HepG2 (cell line): ENCODE measurements at regions not wholly inside any gene's neighbourhood (a gene's known extent, or its start where the extent isn't known, plus 50 kb on each side); places are given as distances from the start of the nearest gene placed in this dataset.

Experiments
- CBFB ChIP-seq: sonication (generic); formaldehyde crosslinking; IDR thresholded peaks from 2 replicates; pipeline ENCODE4 v1.4.0; 2020; ENCODE audit warnings: missing genetic modification reagents
- CHD2 ChIP-seq: IDR thresholded peaks from 2 replicates; pipeline ENCODE4 v1.6.1; 2011; ENCODE audit warnings: low read depth, low read length, improper control_type of control experiment
- CREM ChIP-seq, 2 experiments: sonication (generic) in 1 of 2; formaldehyde crosslinking in 1 of 2; IDR thresholded peaks; 2 replicates each; pipeline versions ENCODE4 v1.4.0 to v1.6.1; 2016 to 2020; ENCODE audit warnings: antibody characterized with exemption in 1 of 2, mild to moderate bottlenecking in 1 of 2, missing genetic modification reagents in 1 of 2
- EP300 ChIP-seq, 3 experiments: sonication (generic) in 1 of 3; formaldehyde crosslinking in 1 of 3; IDR thresholded peaks; 2 replicates each; pipeline versions ENCODE4 v1.5.1 to v1.6.1; 2011 to 2020; ENCODE audit warnings: low read depth in 2 of 3, low read length in 2 of 3, borderline replicate concordance in 1 of 3, improper control_type of control experiment in 1 of 3, mild to moderate bottlenecking in 1 of 3, missing genetic modification reagents in 1 of 3, moderate library complexity in 1 of 3
- FOXK2 ChIP-seq: fragments of 450-650 bp; IDR thresholded peaks from 2 replicates; pipeline ENCODE4 v1.6.1; 2016
- SALL2 ChIP-seq: sonication (generic); formaldehyde crosslinking; IDR thresholded peaks from 2 replicates; pipeline ENCODE4 v1.8.1; 2023; ENCODE audit warnings: mild to moderate bottlenecking, missing genetic modification reagents, inconsistent platforms
- SIN3B ChIP-seq: fragments of 150-350 bp; IDR thresholded peaks from 2 replicates; pipeline ENCODE4 v1.6.1; 2014; ENCODE audit warnings: low read length
- ZNF121 ChIP-seq: sonication (generic); formaldehyde crosslinking; IDR thresholded peaks from 2 replicates; pipeline ENCODE4 v1.5.0; 2020; ENCODE audit warnings: mild to moderate bottlenecking, missing genetic modification reagents
- ZZZ3 ChIP-seq: sonication (generic); formaldehyde crosslinking; IDR thresholded peaks from 2 replicates; pipeline ENCODE4 v1.4.0; 2020; ENCODE audit warnings: missing genetic modification reagents, mild to moderate bottlenecking, borderline replicate concordance
- TF ChIP-seq, protein P1 (sequence below): sonication (generic); formaldehyde crosslinking; IDR thresholded peaks from 2 replicates; pipeline ENCODE4 v1.4.0; 2020; ENCODE audit warnings: mild to moderate bottlenecking, missing genetic modification reagents, borderline replicate concordance
- TF ChIP-seq, protein P2 (sequence below): sonication (generic); formaldehyde crosslinking; IDR thresholded peaks from 2 replicates; pipeline ENCODE4 v1.5.0; 2020; ENCODE audit warnings: mild to moderate bottlenecking, missing genetic modification reagents, moderate library complexity
- TF ChIP-seq, protein P3 (sequence below): sonication (generic); formaldehyde crosslinking; IDR thresholded peaks from 2 replicates; pipeline ENCODE4 v1.4.0; 2020; ENCODE audit warnings: missing genetic modification reagents, borderline replicate concordance

DNA sequence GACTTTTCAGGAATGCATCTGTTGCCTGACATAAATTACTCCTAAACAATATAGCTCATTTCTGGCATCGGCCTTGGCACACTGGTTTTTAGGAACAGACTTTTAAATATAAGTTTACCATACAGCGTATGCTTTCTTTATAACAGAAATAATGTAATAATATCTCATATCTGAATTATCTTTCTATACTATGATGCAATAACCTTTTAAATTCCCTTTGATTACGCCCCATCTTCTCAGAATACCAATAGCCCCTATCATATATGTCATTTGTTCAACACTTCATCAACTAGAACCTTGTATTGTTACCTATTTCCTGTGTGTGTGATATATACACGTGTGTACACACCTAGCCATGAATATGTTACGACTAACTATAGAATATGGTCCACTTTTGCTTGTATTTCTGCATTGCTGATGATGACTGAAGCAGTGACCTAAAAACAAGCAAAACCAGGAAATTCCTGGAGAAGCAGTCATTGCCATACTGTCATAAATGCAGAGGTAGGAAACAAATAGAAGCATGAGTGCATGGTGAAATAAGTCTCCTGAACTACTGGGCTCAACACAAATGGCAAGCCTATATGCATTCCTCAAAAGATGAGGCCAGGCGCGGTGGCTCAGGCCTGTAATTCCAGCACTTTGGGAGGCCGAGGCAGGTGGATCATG, 618.4 kb upstream of the NRP1 start:
- TF ChIP-seq ZNF121 (CRISPR knock-in tag), result no peak
- TF ChIP-seq, protein P1, sequence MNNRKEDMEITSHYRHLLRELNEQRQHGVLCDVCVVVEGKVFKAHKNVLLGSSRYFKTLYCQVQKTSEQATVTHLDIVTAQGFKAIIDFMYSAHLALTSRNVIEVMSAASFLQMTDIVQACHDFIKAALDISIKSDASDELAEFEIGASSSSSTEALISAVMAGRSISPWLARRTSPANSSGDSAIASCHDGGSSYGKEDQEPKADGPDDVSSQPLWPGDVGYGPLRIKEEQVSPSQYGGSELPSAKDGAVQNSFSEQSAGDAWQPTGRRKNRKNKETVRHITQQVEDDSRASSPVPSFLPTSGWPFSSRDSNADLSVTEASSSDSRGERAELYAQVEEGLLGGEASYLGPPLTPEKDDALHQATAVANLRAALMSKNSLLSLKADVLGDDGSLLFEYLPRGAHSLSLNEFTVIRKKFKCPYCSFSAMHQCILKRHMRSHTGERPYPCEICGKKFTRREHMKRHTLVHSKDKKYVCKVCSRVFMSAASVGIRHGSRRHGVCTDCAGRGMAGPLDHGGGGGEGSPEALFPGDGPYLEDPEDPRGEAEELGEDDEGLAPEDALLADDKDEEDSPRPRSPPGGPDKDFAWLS, result no peak
- TF ChIP-seq FOXK2, result no peak
- TF ChIP-seq, protein P2, sequence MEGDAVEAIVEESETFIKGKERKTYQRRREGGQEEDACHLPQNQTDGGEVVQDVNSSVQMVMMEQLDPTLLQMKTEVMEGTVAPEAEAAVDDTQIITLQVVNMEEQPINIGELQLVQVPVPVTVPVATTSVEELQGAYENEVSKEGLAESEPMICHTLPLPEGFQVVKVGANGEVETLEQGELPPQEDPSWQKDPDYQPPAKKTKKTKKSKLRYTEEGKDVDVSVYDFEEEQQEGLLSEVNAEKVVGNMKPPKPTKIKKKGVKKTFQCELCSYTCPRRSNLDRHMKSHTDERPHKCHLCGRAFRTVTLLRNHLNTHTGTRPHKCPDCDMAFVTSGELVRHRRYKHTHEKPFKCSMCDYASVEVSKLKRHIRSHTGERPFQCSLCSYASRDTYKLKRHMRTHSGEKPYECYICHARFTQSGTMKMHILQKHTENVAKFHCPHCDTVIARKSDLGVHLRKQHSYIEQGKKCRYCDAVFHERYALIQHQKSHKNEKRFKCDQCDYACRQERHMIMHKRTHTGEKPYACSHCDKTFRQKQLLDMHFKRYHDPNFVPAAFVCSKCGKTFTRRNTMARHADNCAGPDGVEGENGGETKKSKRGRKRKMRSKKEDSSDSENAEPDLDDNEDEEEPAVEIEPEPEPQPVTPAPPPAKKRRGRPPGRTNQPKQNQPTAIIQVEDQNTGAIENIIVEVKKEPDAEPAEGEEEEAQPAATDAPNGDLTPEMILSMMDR (CRISPR knock-in tag), result no peak
- TF ChIP-seq ZZZ3 (CRISPR knock-in tag), result no peak
- no peak for TF ChIP-seq SALL2 (CRISPR knock-in tag)
- TF ChIP-seq SIN3B, result no peak
- no peak for TF ChIP-seq CREM (IDR thresholded peaks at IDR 0.05)
- TF ChIP-seq CREM (CRISPR knock-in tag; IDR thresholded peaks at IDR 0.05), result no peak
- TF ChIP-seq, protein P3, sequence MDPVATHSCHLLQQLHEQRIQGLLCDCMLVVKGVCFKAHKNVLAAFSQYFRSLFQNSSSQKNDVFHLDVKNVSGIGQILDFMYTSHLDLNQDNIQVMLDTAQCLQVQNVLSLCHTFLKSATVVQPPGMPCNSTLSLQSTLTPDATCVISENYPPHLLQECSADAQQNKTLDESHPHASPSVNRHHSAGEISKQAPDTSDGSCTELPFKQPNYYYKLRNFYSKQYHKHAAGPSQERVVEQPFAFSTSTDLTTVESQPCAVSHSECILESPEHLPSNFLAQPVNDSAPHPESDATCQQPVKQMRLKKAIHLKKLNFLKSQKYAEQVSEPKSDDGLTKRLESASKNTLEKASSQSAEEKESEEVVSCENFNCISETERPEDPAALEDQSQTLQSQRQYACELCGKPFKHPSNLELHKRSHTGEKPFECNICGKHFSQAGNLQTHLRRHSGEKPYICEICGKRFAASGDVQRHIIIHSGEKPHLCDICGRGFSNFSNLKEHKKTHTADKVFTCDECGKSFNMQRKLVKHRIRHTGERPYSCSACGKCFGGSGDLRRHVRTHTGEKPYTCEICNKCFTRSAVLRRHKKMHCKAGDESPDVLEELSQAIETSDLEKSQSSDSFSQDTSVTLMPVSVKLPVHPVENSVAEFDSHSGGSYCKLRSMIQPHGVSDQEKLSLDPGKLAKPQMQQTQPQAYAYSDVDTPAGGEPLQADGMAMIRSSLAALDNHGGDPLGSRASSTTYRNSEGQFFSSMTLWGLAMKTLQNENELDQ, result no peak
- no peak for TF ChIP-seq CHD2
- TF ChIP-seq EP300 (IDR thresholded peaks at IDR 0.05; ENCODE audit: low read depth in 2 of 2, low read length in 2 of 2), result no peak
- TF ChIP-seq EP300 (CRISPR knock-in tag; IDR thresholded peaks at IDR 0.05; ENCODE audit: borderline replicate concordance), result no peak
- no peak for TF ChIP-seq CBFB (CRISPR knock-in tag)
